ENCODE measurements at regions not wholly inside any gene's neighbourhood (a gene's known extent, or its start where the extent isn't known, plus 50 kb on each side); places are given as distances from the start of the nearest gene placed in this dataset.

DNA sequence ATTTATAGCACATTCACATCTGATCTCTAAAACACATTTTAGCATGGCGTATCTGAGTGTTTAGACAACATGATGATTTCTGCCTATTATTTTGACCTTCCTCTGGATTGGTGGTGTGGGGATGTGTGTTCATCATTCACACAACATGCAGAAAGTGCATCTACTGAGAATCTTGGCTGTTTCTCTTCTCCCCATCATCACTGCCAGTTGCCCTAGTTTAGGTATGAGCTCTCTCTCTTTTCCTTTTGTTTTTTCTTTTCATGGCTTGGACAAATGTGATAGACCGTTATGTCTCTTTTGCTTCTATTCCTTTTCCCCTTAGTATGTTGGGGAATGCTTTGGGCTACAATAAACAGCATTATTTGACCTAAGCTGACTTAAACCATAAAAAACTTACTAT lies 239.2 kb upstream of the FZD8 start:
- no peak for DNase-seq (ENCODE audit: low read depth)
- TF ChIP-seq MYC (IDR thresholded peaks at IDR 0.05; ENCODE audit: low read depth, low read length) (no peak), POLR2A (IDR thresholded peaks at IDR 0.05; ENCODE audit: extremely low read depth, insufficient read length) (no peak)
- TF ChIP-seq, protein P1, sequence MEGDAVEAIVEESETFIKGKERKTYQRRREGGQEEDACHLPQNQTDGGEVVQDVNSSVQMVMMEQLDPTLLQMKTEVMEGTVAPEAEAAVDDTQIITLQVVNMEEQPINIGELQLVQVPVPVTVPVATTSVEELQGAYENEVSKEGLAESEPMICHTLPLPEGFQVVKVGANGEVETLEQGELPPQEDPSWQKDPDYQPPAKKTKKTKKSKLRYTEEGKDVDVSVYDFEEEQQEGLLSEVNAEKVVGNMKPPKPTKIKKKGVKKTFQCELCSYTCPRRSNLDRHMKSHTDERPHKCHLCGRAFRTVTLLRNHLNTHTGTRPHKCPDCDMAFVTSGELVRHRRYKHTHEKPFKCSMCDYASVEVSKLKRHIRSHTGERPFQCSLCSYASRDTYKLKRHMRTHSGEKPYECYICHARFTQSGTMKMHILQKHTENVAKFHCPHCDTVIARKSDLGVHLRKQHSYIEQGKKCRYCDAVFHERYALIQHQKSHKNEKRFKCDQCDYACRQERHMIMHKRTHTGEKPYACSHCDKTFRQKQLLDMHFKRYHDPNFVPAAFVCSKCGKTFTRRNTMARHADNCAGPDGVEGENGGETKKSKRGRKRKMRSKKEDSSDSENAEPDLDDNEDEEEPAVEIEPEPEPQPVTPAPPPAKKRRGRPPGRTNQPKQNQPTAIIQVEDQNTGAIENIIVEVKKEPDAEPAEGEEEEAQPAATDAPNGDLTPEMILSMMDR (IDR thresholded peaks at IDR 0.05; ENCODE audit: low read depth, low read length), result no peak
- TF ChIP-seq, protein P2, sequence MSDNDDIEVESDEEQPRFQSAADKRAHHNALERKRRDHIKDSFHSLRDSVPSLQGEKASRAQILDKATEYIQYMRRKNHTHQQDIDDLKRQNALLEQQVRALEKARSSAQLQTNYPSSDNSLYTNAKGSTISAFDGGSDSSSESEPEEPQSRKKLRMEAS (IDR thresholded peaks at IDR 0.05; ENCODE audit: low read depth, low read length), result no peak

GRCh38 chr10:35876248-35876647 lies 234.2 kb upstream of the FZD8 start:
- H3K4me3 ChIP-seq (ENCODE audit: low read depth, low read length), result no peak overlapping the region
- TF ChIP-seq, protein P1 (IDR thresholded peaks at IDR 0.05; ENCODE audit: low read depth, low read length), result no peak
- TF ChIP-seq POLR2A (IDR thresholded peaks at IDR 0.05; ENCODE audit: extremely low read depth, insufficient read length) (no peak), MYC (IDR thresholded peaks at IDR 0.05; ENCODE audit: low read depth, low read length) (no peak)
- TF ChIP-seq, protein P2 (IDR thresholded peaks at IDR 0.05; ENCODE audit: low read depth, low read length), result no peak
- DNase-seq (ENCODE audit: low read depth), result no peak

More for the DNA sequence above, 239.2 kb upstream of the FZD8 start:
- H3K4me3 ChIP-seq (ENCODE audit: low read depth, low read length), result no peak overlapping the region

DNA sequence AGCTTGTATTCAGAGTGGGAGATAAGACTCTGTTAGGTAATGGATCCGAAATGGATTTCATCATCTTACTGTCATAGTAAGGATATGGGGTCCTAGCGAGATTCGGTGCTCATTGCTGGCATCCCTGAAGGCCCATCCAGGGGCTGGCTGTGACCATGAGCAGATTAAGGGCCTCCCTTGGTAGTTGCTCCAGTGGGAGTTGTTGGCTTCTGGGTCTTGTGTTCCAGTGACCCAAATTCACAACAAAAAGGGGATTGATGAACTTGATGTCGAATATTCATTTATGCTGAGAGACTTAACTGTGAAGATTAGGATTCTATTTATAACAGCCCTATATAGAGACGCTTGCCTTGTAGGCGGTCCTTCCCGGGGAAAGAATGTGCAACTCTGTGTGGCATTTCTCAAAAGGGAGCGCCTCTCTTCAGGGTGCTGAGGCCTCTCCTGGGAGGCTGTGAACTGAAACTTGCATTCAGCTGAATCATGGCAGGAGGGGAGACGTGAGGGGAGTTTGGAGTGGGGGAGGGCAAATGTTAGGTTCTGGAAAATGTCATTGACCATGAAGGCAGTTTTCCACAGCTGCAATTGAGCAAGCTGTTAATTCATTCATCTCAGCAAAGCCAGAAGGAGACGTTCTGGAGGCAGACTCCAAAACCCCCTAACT lies 233.1 kb upstream of the FZD8 start:
- no peak overlapping the region for H3K4me3 ChIP-seq (ENCODE audit: low read depth, low read length)
- TF ChIP-seq, protein P2 (IDR thresholded peaks at IDR 0.05; ENCODE audit: low read depth, low read length), result no peak
- TF ChIP-seq MYC (IDR thresholded peaks at IDR 0.05; ENCODE audit: low read depth, low read length), result no peak
- TF ChIP-seq, protein P1 (IDR thresholded peaks at IDR 0.05; ENCODE audit: low read depth, low read length), result no peak
- no peak for TF ChIP-seq POLR2A (IDR thresholded peaks at IDR 0.05; ENCODE audit: extremely low read depth, insufficient read length)

DNA sequence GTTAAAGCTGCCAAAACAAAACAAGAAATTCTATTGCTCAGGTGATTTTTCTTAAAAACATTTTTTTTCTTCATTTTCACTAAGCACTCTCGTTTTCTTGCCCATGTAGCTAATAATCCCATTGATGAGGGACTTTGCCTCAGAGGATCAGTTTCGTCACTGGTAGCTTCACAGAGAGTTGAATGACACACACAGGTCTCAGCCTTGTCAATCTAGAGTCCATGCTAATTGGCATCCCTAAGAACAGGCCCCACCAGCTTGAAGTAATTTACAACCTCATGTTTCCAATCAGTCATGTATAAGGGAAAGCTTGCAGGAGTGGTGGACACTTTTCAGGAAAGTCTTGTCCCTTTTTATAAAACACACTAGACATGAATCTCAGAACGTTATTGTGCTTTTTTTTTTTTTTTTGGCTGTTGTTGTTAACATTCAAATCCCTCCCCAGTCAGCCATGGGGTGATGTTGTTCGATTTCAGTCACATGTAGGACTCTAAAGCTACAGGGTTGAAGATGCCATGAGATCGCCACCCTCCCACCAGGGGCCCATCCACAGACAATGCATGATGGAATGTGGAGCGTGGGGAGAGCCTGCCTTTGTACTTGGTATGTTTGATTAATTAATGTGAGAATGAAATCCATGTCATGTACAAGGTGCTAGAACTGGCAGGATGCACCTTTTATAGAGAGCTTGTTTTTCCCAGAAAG lies 232.4 kb upstream of the FZD8 start:
- no peak for DNase-seq (ENCODE audit: low read depth)

More for the DNA sequence above, 233.1 kb upstream of the FZD8 start:
- DNase-seq (ENCODE audit: low read depth), result no peak

GRCh38 chr10:35872671-35873070 lies 230.6 kb upstream of the FZD8 start:
- no peak overlapping the region for H3K4me3 ChIP-seq (ENCODE audit: low read depth, low read length)
- TF ChIP-seq, protein P2 (IDR thresholded peaks at IDR 0.05; ENCODE audit: low read depth, low read length), result no peak
- TF ChIP-seq, protein P1 (IDR thresholded peaks at IDR 0.05; ENCODE audit: low read depth, low read length), result no peak
- TF ChIP-seq MYC (IDR thresholded peaks at IDR 0.05; ENCODE audit: low read depth, low read length) (no peak), POLR2A (IDR thresholded peaks at IDR 0.05; ENCODE audit: extremely low read depth, insufficient read length) (no peak)
- DNase-seq (ENCODE audit: low read depth), result no peak

More for the DNA sequence above, 232.4 kb upstream of the FZD8 start:
- TF ChIP-seq POLR2A (IDR thresholded peaks at IDR 0.05; ENCODE audit: extremely low read depth, insufficient read length) (no peak), MYC (IDR thresholded peaks at IDR 0.05; ENCODE audit: low read depth, low read length) (no peak)
- TF ChIP-seq, protein P2 (IDR thresholded peaks at IDR 0.05; ENCODE audit: low read depth, low read length), result no peak
- TF ChIP-seq, protein P1 (IDR thresholded peaks at IDR 0.05; ENCODE audit: low read depth, low read length), result no peak
- no peak overlapping the region for H3K4me3 ChIP-seq (ENCODE audit: low read depth, low read length)
